ENCODE measurements at regions not wholly inside any gene's neighbourhood (a gene's known extent, or its start where the extent isn't known, plus 50 kb on each side); places are given as distances from the start of the nearest gene placed in this dataset.

DNA sequence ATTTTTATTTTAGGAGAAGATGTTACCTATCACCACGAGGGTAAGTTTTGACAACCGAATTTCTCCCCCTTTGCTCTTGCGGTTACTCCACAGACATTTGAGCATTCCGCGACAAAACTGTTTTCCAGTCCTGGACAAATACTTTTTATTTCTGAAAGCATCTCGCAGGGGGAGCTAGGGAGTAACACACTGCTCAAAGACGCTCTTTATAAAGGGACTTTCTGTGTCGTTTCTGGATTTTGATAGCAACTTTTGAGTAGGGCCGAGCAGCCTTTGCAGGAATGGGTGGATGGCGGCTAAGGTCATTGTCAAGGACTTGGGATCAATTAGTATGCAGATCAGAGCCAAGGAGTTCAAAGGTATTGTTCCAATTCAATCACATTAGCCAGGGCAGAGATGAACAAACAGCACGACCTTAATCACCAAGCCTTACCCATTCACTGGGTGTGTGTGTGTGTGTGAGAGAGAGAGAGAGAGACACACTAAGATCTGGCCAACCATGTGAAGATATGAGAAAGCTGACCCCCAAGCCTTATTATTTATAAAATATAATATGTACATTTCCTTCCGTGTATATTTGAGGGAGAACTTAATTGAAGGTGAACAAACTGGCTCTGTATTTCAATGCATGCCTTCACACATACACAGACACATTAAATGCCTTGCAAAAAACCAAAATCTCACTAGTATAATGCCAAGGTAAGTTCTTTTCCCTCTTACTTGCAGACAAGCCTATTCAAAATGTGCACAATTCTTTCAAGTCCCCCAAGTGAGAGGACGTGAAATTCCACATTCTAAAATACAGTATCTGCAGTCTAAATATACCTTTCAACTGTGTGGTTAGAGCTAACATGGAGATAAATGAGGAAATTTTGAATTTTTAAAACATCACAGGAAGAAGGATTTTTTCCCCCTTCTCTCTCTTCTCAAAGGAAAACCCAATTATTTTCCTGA, 613.8 kb downstream of the VRK1 start:
- no peak for DNase-seq

- no peak for DNase-seq
Measured at GRCh38 chr14:97411938-97412612, 614.9 kb downstream of the VRK1 start.

DNA sequence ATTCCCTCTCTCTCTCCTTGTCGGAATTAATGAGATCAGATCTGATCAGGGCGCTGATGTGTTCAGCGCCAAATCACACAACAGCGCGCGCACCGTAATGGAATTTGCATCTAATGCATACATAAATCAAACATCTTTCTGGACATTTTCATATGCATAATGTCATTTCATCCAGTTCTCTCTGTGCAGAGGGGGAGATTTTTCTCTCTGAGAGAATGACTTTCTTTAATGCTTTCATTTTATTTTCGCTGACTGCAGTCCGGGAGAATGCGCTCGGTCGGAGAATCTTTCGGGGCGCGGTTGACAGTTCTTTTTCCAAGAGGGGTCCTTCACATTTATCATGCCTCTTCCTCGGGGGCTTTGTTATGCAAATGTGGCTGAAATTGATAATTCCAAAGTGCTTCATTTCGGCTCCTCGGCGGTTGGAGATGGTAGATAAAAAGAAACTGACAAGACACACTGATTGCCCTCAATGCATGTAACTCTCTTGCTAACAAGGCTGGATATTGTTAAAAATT, 615.9 kb downstream of the VRK1 start:
- DNase-seq = no peak

DNA sequence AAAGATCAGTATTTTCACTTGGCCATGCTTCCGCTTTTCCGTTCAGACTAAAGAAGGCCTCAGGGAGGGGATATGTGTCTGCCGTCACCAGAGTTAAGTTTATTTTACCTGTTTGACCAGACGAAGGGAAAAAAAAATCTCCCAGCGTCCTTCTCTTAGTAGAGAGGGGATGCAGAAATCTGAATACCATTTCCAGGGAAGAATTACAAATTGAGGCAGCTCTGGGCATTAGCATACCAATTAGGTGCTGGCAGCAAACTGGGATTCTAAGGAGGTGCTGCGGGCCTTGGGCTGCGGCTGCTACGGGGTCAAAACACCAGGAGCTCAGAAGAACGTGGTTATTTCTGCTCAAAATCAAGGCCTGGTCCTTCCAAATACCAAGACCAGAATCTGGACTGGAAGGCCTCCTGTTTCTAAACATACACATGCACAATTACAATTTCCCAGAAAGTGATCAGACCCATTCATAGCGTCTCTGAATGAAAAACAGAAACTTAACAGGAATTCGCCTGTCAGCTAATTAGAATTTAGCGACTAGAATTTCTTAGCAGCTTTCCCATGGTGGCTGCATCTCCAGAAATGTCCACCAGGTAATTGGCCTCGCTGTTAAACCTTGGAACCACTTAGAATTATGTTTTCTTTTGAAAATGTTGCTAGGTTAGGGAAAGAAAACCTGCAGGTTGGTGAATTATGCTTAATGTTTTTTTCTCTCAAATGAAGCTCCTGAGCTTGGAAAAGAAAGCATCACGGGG, 617.0 kb downstream of the VRK1 start:
- DNase-seq = no peak

DNA sequence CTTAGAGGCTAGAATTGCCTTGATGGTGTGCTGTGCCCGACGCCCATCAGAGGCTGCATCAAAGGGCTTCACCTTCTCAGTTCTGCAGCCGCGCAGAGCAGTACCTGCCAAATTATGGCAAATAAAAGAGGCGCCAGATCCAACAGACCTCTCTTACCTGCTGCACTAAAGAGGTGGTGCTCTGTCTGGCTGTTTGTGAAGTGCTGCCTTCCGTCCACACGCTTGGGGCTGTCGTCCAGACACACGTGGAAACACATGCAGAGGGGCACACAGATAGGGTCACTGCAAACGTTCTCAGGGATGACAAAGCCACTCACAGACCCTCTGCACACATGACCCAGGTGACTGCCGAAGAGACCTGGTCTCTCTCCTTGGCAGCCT, 617.5 kb downstream of the VRK1 start:
- no peak for DNase-seq

- no peak for DNase-seq
Measured at GRCh38 chr14:97415907-97416306, 618.7 kb downstream of the VRK1 start.

GRCh38 chr14:97416550-97416949, 619.4 kb downstream of the VRK1 start:
- DNase-seq = no peak

- no peak for DNase-seq
Measured at GRCh38 chr14:97417331-97417730, 620.1 kb downstream of the VRK1 start.

- DNase-seq = no peak
Measured at GRCh38 chr14:97420211-97420610, 623.0 kb downstream of the VRK1 start.

GRCh38 chr14:97426776-97427175, 629.6 kb downstream of the VRK1 start:
- DNase-seq = no peak

DNA sequence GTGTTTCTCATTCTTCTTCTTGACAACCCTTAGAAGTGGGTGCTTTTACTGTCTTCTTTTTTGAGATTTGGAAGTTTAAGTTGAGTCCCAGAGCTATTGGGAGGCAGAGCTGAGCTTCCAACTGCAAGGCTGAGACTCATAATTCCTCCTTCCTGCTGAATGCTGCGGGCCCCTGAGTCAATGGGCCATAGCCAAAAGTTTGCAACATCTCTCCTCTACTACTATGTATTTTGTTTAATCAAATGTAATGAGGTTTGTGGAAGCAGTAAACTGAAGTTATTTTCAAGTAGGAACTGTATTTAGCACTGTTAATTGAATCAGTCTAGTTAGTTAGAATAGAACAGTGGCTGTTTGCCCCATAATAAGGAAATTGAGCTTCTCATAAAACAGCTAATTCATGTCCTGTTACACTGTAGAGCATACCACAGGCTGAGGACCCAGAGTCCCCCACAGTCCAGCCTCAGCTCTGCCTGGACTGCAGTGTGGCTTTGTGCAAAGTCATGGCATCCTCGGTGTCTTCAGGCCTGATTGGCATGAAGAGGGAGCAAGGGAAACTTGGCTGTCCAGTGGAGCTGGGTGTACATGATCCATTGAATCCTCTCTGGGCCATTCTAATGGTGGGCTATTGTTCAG, 631.7 kb downstream of the VRK1 start:
- no peak for DNase-seq

- DNase-seq = no peak
Measured at GRCh38 chr14:97432586-97432985, 635.4 kb downstream of the VRK1 start.

GRCh38 chr14:97441740-97442362, 644.7 kb downstream of the VRK1 start:
- DNase-seq = no peak

DNA sequence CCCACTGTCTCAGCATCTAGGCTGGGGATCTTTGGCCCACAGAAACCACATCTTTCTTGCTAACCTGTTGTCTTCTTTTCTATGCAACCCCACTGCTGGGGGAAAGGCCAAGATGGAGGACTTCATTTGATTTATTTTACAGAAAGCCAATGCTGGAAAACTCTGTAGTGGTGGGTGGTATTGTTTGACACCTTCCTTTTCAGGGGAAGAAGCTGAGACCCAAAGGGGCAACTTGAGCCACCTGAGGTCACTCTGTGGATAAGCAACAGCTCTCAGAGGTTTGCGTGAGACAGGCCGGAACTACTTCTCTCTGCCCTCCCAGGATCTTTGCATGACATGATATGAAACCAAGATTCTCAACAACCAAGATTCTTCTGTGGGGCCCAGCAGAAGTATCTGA, 645.2 kb downstream of the VRK1 start:
- DNase-seq = no peak

DNA sequence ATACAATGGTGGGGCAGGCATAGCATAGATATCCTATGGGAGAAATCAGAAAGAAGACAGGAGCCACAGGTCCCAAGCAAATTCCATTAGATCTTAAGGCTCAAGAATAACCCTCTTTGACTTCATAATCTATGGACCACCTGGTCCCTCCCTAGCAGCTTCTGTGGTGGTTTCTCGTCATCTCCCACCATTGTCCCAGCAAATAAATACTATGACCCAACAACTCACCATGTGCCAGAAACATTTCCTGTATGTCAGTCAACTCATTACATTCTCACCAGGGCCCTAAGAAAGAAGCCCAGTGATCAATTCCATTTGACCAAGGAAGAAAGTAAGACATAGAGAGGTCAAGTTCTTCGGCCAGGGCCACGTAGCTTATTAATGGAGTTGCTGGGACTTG, 646.2 kb downstream of the VRK1 start:
- DNase-seq = no peak

DNA sequence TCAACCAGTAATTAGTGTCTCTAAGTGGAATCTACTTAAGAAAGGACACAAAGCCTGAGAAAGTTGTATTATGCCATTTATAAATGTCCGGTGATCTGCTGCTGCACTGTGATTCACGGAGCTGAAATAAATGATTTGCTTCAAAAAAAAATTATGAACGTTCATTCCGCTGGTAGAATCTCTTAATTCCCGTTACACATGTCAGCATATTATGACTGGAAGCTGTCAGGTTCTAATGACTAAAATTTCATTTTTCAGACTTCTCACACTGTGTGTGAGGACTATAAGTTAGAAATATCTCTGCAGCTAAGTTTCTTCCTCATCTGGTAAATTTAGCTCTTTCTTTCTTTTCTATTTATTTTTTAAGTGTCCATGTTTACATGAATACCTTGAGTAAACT, 647.1 kb downstream of the VRK1 start:
- no peak for DNase-seq

- no peak for DNase-seq
Measured at GRCh38 chr14:97445367-97445766, 648.2 kb downstream of the VRK1 start.

- DNase-seq = no peak
Measured at GRCh38 chr14:97446087-97446486, 648.9 kb downstream of the VRK1 start.

GRCh38 chr14:97452314-97452713, 655.1 kb downstream of the VRK1 start:
- no peak for DNase-seq

DNA sequence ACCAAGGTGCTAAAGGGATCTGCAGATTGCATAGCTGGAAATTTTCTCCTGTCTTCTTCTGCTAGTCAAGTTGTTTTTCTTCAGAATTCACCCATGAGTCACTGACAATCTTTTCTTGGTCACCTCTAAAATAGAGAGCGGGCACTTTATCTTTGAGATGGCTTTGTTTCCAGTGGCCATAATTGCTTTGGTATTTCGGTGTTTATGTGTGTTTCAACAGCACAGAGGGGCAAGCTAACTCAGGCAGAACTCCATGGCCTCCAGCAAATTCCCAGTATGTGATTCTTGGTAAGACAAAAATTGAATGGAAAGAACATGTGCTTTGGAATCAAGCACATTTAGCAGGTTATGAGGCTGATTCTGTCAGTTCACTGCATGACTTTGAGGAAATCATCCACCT, 656.8 kb downstream of the VRK1 start:
- no peak for DNase-seq

- no peak for DNase-seq
Measured at GRCh38 chr14:97456462-97456861, 659.3 kb downstream of the VRK1 start.

DNA sequence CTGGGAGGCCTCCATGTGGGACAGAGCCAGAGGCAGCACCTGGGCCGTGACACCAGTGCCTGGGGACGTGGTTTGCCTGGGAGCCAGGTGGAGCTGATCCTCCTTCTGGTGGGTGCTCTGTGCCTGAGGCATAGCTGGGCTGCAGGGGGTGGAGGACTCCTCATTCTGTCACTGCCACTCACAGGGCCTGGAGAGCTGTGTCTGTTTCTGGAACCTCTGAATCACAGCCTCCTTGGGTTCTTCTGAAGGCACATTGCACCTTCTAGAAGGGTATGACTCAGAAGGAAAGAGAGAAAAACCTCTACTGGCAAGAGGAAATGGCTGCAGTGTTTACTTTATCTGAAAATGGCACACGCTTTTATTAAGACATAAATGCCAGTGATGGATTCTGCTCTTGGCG, 659.8 kb downstream of the VRK1 start:
- DNase-seq = no peak

Measured in OCI-M1 (cell line).